H9 (cell line): ENCODE measurements at regions not wholly inside any gene's neighbourhood (a gene's known extent, or its start where the extent isn't known, plus 50 kb on each side); places are given as distances from the start of the nearest gene placed in this dataset.
A peak's percentile ranks its signal among the peaks of the same experiment; 100 is the strongest.

ENCODE experiments used
- DNase-seq: peaks from one replicate; pipeline ENCODE4 v3.0.0-alpha.2; 2017
- H2AFZ ChIP-seq: one replicate; pipeline ENCODE4 v1.6.1; 2013; ENCODE audit warnings: mild to moderate bottlenecking, low read length, control low read depth, moderate library complexity
- H2AK5ac ChIP-seq: 2 replicates; pipeline ENCODE4 v1.6.1; 2013; ENCODE audit warnings: low read length, control low read depth, mixed read lengths; ENCODE audit not compliant: insufficient read length
- H2BK120ac ChIP-seq: one replicate; pipeline ENCODE4 v1.6.1; 2013; ENCODE audit warnings: low read depth, mild to moderate bottlenecking, low read length, control low read depth, inconsistent platforms; ENCODE audit not compliant: poor library complexity, severe bottlenecking
- H2BK12ac ChIP-seq: 2 replicates; pipeline ENCODE4 v1.6.1; 2013; ENCODE audit warnings: low read length, control low read depth, mixed read lengths, low read depth; ENCODE audit not compliant: insufficient read length
- H2BK15ac ChIP-seq: 2 replicates; pipeline ENCODE4 v1.6.1; 2013; ENCODE audit warnings: low read depth, low read length, control low read depth
- H2BK20ac ChIP-seq: one replicate; pipeline ENCODE4 v1.6.1; 2013; ENCODE audit warnings: low read depth, mild to moderate bottlenecking, low read length, control low read depth, inconsistent platforms; ENCODE audit not compliant: poor library complexity, severe bottlenecking
- H2BK5ac ChIP-seq: 2 replicates; pipeline ENCODE4 v1.6.1; 2013; ENCODE audit warnings: low read length, control low read depth, mixed read lengths; ENCODE audit not compliant: insufficient read length
- H3K14ac ChIP-seq: 2 replicates; pipeline ENCODE4 v1.6.1; 2013; ENCODE audit warnings: low read length, control low read depth; ENCODE audit not compliant: insufficient read depth
- H3K18ac ChIP-seq: 2 replicates; pipeline ENCODE4 v1.6.1; 2013; ENCODE audit warnings: low read depth, mild to moderate bottlenecking, mixed read lengths, low read length, control low read depth; ENCODE audit not compliant: insufficient read length
- H3K23ac ChIP-seq: 2 replicates; pipeline ENCODE4 v1.6.1; 2013; ENCODE audit warnings: low read length, control low read depth, mixed read lengths, low read depth; ENCODE audit not compliant: insufficient read length
- H3K23me2 ChIP-seq: 2 replicates; pipeline ENCODE4 v1.6.1; 2013; ENCODE audit warnings: low read depth, mild to moderate bottlenecking, mixed read lengths, low read length, control low read depth; ENCODE audit not compliant: insufficient read length, poor library complexity, severe bottlenecking
- H3K27ac ChIP-seq: 2 replicates; pipeline ENCODE4 v1.5.1; 2013; ENCODE audit warnings: low read length, control low read depth, mixed read lengths, low read depth; ENCODE audit not compliant: insufficient read length
- H3K27me3 ChIP-seq: 2 replicates; pipeline ENCODE4 v1.6.1; 2013; ENCODE audit warnings: low read length, control low read depth, inconsistent platforms; ENCODE audit not compliant: insufficient read depth
- H3K4ac ChIP-seq: 2 replicates; pipeline ENCODE4 v1.6.1; 2013; ENCODE audit warnings: low read depth, mild to moderate bottlenecking, control low read depth, inconsistent platforms, low read length, moderate library complexity
- H3K4me1 ChIP-seq: 2 replicates; pipeline ENCODE4 v1.6.1; 2013; ENCODE audit warnings: low read length, control low read depth, inconsistent platforms; ENCODE audit not compliant: insufficient read depth
- H3K4me2 ChIP-seq: 2 replicates; pipeline ENCODE4 v1.6.1; 2013; ENCODE audit warnings: low read length, control low read depth, mixed read lengths; ENCODE audit not compliant: insufficient read length, insufficient read depth
- H3K56ac ChIP-seq: 2 replicates; pipeline ENCODE4 v1.6.1; 2013; ENCODE audit warnings: low read depth, mild to moderate bottlenecking, mixed read lengths, low read length, control low read depth; ENCODE audit not compliant: insufficient read length
- H3K79me1 ChIP-seq: 2 replicates; pipeline ENCODE4 v1.6.1; 2013; ENCODE audit warnings: low read depth, mild to moderate bottlenecking, moderate library complexity, low read length, control low read depth, inconsistent platforms; ENCODE audit not compliant: insufficient read depth, poor library complexity, severe bottlenecking
- H3K79me2 ChIP-seq: 2 replicates; pipeline ENCODE4 v1.6.1; 2013; ENCODE audit warnings: low read length, control low read depth, inconsistent platforms; ENCODE audit not compliant: insufficient read depth
- H3K9ac ChIP-seq: 2 replicates; pipeline ENCODE4 v1.6.1; 2013; ENCODE audit warnings: low read length, control low read depth, mixed read lengths; ENCODE audit not compliant: insufficient read length; ENCODE audit errors: extremely low read depth
- H3K9me3 ChIP-seq: one replicate; pipeline ENCODE4 v1.6.1; 2013; ENCODE audit warnings: low read depth, low read length, inconsistent platforms; ENCODE audit not compliant: control insufficient read depth
- H3T11ph ChIP-seq: one replicate; pipeline ENCODE4 v1.6.1; 2013; ENCODE audit warnings: mild to moderate bottlenecking, low read length, control low read depth, inconsistent platforms
- H4K20me1 ChIP-seq: one replicate; pipeline ENCODE4 v1.6.1; 2013; ENCODE audit not compliant: control insufficient read depth, insufficient read length, insufficient read depth
- H4K5ac ChIP-seq: 2 replicates; pipeline ENCODE4 v1.6.1; 2013; ENCODE audit warnings: low read depth, mild to moderate bottlenecking, mixed read lengths, low read length, control low read depth; ENCODE audit not compliant: insufficient read length
- H4K8ac ChIP-seq: replicated peaks from 2 replicates; pipeline ENCODE4 v1.6.1; 2013; ENCODE audit warnings: low read length, control low read depth, mixed read lengths, low read depth; ENCODE audit not compliant: insufficient read length
- H4K91ac ChIP-seq: 2 replicates; pipeline ENCODE4 v1.6.1; 2013; ENCODE audit warnings: low read depth, mild to moderate bottlenecking, moderate library complexity, mixed read lengths, low read length, control low read depth; ENCODE audit not compliant: insufficient read length
- H3K27ac Mint-ChIP-seq, 3 experiments: 2 replicates in 2 of 3; 3 replicates in 1 of 3; pipeline ENCODE4 v1.8.0; 2020 to 2021; ENCODE audit warnings: mixed read lengths in 3 of 3, mild to moderate bottlenecking in 1 of 3, moderate library complexity in 1 of 3
- H3K27me3 Mint-ChIP-seq: 2 replicates; pipeline ENCODE4 v1.8.0; 2021; ENCODE audit warnings: low read depth, mild to moderate bottlenecking, moderate library complexity, mixed read lengths
- H3K36me3 Mint-ChIP-seq, 3 experiments: 2 replicates in 2 of 3; 3 replicates in 1 of 3; pipeline ENCODE4 v1.8.0; 2020 to 2021; ENCODE audit warnings: low read depth in 3 of 3, mixed read lengths in 3 of 3; ENCODE audit not compliant: insufficient read depth in 1 of 3
- H3K4me1 Mint-ChIP-seq, 2 experiments: 2 replicates each; pipeline ENCODE4 v1.8.0; 2020; ENCODE audit warnings: mixed read lengths in 2 of 2
- H3K4me3 Mint-ChIP-seq, 2 experiments: 2 replicates in 1 of 2; 3 replicates in 1 of 2; pipeline ENCODE4 v1.8.0; 2020 to 2021; ENCODE audit warnings: mild to moderate bottlenecking in 2 of 2, mixed read lengths in 2 of 2, moderate library complexity in 1 of 2
- H3K9me3 Mint-ChIP-seq, 2 experiments: 2 replicates in 1 of 2; 3 replicates in 1 of 2; pipeline ENCODE4 v1.8.0; 2020; ENCODE audit warnings: mild to moderate bottlenecking in 2 of 2, mixed read lengths in 2 of 2, moderate library complexity in 1 of 2
- CTCF ChIP-seq: fragments of 200-600 bp; sonication (generic); conservative IDR thresholded peaks from 3 replicates; pipeline ENCODE4 v1.8.0; 2021; ENCODE audit warnings: antibody characterized with exemption, mild to moderate bottlenecking
- WGBS: extraction: QIAGEN DNeasy Blood & Tissue Kit; methylation state at CpG from one replicate; pipeline ENCODE4 v1.1.7; 2013; ENCODE audit warnings: missing lambda C conversion rate, low lambda C conversion rate, mixed read lengths; ENCODE audit not compliant: insufficient read length; ENCODE audit errors: extremely low coverage; 5-methylcytosine and 5-hydroxymethylcytosine counted together

- no peaks in the 10 kb centered on the region for H4K20me1 ChIP-seq
- no peak for TF ChIP-seq CTCF
- no peak overlapping the region for H4K91ac ChIP-seq
- no peak overlapping the region for H2BK20ac ChIP-seq
- peak overlapping the region in 2 of 3 experiments; percentile 91 to 94; a peak in 4 of 7 replicates for H3K27ac Mint-ChIP-seq
- no peak overlapping the region for H2BK5ac ChIP-seq
- no CpG with 5 or more reads among the region's 9 CpGs for WGBS
- no peak overlapping the region for H3K4ac ChIP-seq
- H2AK5ac ChIP-seq, result no peak overlapping the region
- H3K79me2 ChIP-seq, result no peaks in the 10 kb centered on the region
- H3K4me3 Mint-ChIP-seq, result no peak overlapping the region
- H2AFZ ChIP-seq, result peak overlapping the region; percentile 9
- H3K9ac ChIP-seq, result no peak overlapping the region
- H3K9me3 ChIP-seq, result no peaks in the 10 kb centered on the region
- H3K27me3 Mint-ChIP-seq, result no peaks in the 10 kb centered on the region
- no peak overlapping the region for H4K5ac ChIP-seq
- H3K9me3 Mint-ChIP-seq, result no peaks in the 10 kb centered on the region
- H3K23ac ChIP-seq, result no peak overlapping the region
- H3K27ac ChIP-seq, result no peak overlapping the region
- peaks cover 10 to 17% of the 10 kb centered on the region in 2 experiments for H3K4me1 Mint-ChIP-seq
- no peaks in the 10 kb centered on the region for H3K27me3 ChIP-seq
- DNase-seq, result peak; percentile 30
- H3K56ac ChIP-seq, result no peak overlapping the region
- H4K8ac ChIP-seq, result no peak overlapping the region
- peaks cover 2% of the 10 kb centered on the region for H3K4me1 ChIP-seq
- H2BK120ac ChIP-seq, result no peak overlapping the region
- H3K36me3 Mint-ChIP-seq, result no peaks in the 10 kb centered on the region
- no peak overlapping the region for H3T11ph ChIP-seq
- H3K79me1 ChIP-seq, result no peaks in the 10 kb centered on the region
- H2BK12ac ChIP-seq, result no peak overlapping the region
- no peaks in the 10 kb centered on the region for H3K23me2 ChIP-seq
- no peak overlapping the region for H3K18ac ChIP-seq
- H3K4me2 ChIP-seq, result no peak overlapping the region
- no peak overlapping the region; the same call in 1 of the 2 replicates for H3K14ac ChIP-seq
- no peak overlapping the region for H2BK15ac ChIP-seq
Measured at GRCh38 chr7:79504607-79505389, 51.3 kb upstream of the MAGI2 start.
